ENCODE measurements at regions not wholly inside any gene's neighbourhood (a gene's known extent, or its start where the extent isn't known, plus 50 kb on each side); places are given as distances from the start of the nearest gene placed in this dataset.

- no peak for ATAC-seq
- TF ChIP-seq ZC3H10 (CRISPR knock-in tag; IDR thresholded peaks at IDR 0.05) (no peak), ISL1 (CRISPR knock-in tag; IDR thresholded peaks at IDR 0.05) (no peak), TOX (CRISPR knock-in tag; IDR thresholded peaks at IDR 0.05; ENCODE audit: borderline replicate concordance) (no peak), ZFP30 (CRISPR knock-in tag; IDR thresholded peaks at IDR 0.05) (no peak), ZFP3 (CRISPR knock-in tag; IDR thresholded peaks at IDR 0.05) (no peak), BACH2 (CRISPR knock-in tag; IDR thresholded peaks at IDR 0.05; ENCODE audit: borderline replicate concordance) (no peak), TCF4 (CRISPR knock-in tag; IDR thresholded peaks at IDR 0.05; ENCODE audit: borderline replicate concordance) (no peak)
- TF ChIP-seq, protein P1, sequence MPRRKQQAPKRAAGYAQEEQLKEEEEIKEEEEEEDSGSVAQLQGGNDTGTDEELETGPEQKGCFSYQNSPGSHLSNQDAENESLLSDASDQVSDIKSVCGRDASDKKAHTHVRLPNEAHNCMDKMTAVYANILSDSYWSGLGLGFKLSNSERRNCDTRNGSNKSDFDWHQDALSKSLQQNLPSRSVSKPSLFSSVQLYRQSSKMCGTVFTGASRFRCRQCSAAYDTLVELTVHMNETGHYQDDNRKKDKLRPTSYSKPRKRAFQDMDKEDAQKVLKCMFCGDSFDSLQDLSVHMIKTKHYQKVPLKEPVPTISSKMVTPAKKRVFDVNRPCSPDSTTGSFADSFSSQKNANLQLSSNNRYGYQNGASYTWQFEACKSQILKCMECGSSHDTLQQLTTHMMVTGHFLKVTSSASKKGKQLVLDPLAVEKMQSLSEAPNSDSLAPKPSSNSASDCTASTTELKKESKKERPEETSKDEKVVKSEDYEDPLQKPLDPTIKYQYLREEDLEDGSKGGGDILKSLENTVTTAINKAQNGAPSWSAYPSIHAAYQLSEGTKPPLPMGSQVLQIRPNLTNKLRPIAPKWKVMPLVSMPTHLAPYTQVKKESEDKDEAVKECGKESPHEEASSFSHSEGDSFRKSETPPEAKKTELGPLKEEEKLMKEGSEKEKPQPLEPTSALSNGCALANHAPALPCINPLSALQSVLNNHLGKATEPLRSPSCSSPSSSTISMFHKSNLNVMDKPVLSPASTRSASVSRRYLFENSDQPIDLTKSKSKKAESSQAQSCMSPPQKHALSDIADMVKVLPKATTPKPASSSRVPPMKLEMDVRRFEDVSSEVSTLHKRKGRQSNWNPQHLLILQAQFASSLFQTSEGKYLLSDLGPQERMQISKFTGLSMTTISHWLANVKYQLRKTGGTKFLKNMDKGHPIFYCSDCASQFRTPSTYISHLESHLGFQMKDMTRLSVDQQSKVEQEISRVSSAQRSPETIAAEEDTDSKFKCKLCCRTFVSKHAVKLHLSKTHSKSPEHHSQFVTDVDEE (CRISPR knock-in tag; IDR thresholded peaks at IDR 0.05): no peak
- TF ChIP-seq, protein P2, sequence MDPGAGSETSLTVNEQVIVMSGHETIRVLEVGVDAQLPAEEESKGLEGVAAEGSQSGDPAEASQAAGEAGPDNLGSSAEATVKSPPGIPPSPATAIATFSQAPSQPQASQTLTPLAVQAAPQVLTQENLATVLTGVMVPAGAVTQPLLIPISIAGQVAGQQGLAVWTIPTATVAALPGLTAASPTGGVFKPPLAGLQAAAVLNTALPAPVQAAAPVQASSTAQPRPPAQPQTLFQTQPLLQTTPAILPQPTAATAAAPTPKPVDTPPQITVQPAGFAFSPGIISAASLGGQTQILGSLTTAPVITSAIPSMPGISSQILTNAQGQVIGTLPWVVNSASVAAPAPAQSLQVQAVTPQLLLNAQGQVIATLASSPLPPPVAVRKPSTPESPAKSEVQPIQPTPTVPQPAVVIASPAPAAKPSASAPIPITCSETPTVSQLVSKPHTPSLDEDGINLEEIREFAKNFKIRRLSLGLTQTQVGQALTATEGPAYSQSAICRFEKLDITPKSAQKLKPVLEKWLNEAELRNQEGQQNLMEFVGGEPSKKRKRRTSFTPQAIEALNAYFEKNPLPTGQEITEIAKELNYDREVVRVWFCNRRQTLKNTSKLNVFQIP (CRISPR knock-in tag; IDR thresholded peaks at IDR 0.05; ENCODE audit: borderline replicate concordance, low read depth): no peak
These were observed 218.2 kb downstream of the GIPC2 start for GRCh38 chr1:78263946-78264345.

- no peak for TF ChIP-seq ZNF8 (CRISPR knock-in tag; IDR thresholded peaks at IDR 0.05)
- no peak for TF ChIP-seq RARB (CRISPR knock-in tag; IDR thresholded peaks at IDR 0.05)
- TF ChIP-seq BACH2 (CRISPR knock-in tag; IDR thresholded peaks at IDR 0.05; ENCODE audit: borderline replicate concordance): no peak
These were observed 221.9 kb downstream of the GIPC2 start for GRCh38 chr1:78267513-78268218.

DNA sequence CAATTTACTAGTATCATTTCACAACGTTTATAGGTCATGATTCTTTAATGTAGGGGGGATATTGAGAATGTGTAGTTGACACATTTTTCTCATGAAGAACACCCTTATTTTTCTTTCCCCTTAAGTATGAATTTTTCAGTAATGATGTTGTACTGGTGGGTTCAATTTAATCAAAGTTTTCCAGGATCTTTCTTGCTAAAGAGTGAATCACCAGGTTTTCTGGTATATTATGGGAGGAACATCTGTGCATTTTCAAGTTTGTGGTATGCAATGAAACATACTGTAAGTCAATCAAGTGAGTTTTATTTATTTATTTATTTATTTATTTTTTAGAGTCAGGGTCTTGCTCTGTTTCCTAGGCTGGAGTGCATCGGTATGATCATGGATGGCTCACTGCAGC is 221.2 kb upstream of the PTGFR start:
- no peak for TF ChIP-seq ISL1 (CRISPR knock-in tag; IDR thresholded peaks at IDR 0.05)
- TF ChIP-seq TCF4 (CRISPR knock-in tag; IDR thresholded peaks at IDR 0.05; ENCODE audit: borderline replicate concordance): no peak
- no peak for TF ChIP-seq ZNF70 (CRISPR knock-in tag; IDR thresholded peaks at IDR 0.05)
- no peak for TF ChIP-seq TOX (CRISPR knock-in tag; IDR thresholded peaks at IDR 0.05; ENCODE audit: borderline replicate concordance)
- TF ChIP-seq PATZ1 (CRISPR knock-in tag; IDR thresholded peaks at IDR 0.05; ENCODE audit: borderline replicate concordance): no peak
- TF ChIP-seq BACH2 (CRISPR knock-in tag; IDR thresholded peaks at IDR 0.05; ENCODE audit: borderline replicate concordance): no peak
- no peak for TF ChIP-seq CSRNP3 (CRISPR knock-in tag; IDR thresholded peaks at IDR 0.05)
- TF ChIP-seq, protein P1 (CRISPR knock-in tag; IDR thresholded peaks at IDR 0.05): no peak
- TF ChIP-seq, protein P2 (CRISPR knock-in tag; IDR thresholded peaks at IDR 0.05; ENCODE audit: borderline replicate concordance, low read depth): no peak
- TF ChIP-seq ESRRG (CRISPR knock-in tag; IDR thresholded peaks at IDR 0.05): no peak
- TF ChIP-seq GLIS3 (CRISPR knock-in tag; IDR thresholded peaks at IDR 0.05): no peak
- ATAC-seq: no peak

More at GRCh38 chr1:78267513-78268218, 221.9 kb downstream of the GIPC2 start:
- no peak for ATAC-seq
